Astrocyte of the cerebellum (primary cell): ENCODE measurements at regions not wholly inside any gene's neighbourhood (a gene's known extent, or its start where the extent isn't known, plus 50 kb on each side); places are given as distances from the start of the nearest gene placed in this dataset.

Experiments
- DNase-seq: peaks from one replicate; pipeline ENCODE4 v3.0.0-alpha.2; 2011; ENCODE audit warnings: low read depth
- H3K4me3 ChIP-seq: 2 replicates; pipeline ENCODE4 v1.5.1; 2011; ENCODE audit warnings: mild to moderate bottlenecking, low read depth, low read length, moderate library complexity
- CTCF ChIP-seq: IDR thresholded peaks from 2 replicates; pipeline ENCODE4 v1.5.1; 2012; ENCODE audit warnings: low read length, low read depth, moderate library complexity, mild to moderate bottlenecking; ENCODE audit errors: missing control alignments
- in situ Hi-C: cut with HindIII; loops from 2 replicates; pipeline ENCODE4 v1.10.0; 2017; ENCODE audit warnings: low sequenced_read_pairs

GRCh38 chr6:153702671-153703070 lies 336.4 kb upstream of the OPRM1 start:
- DNase-seq, result no peak
- in situ Hi-C loops, result no loop called here
- no peak for TF ChIP-seq CTCF
- H3K4me3 ChIP-seq, result no peak overlapping the region

- no peak overlapping the region for H3K4me3 ChIP-seq
- in situ Hi-C loops, result no loop called here
- TF ChIP-seq CTCF, result no peak
- DNase-seq, result no peak
Measured at GRCh38 chr6:153698637-153699036, 340.4 kb upstream of the OPRM1 start.

- in situ Hi-C loops, result no loop called here
- no peak for TF ChIP-seq CTCF
- no peak overlapping the region for H3K4me3 ChIP-seq
- no peak for DNase-seq
Measured at GRCh38 chr6:153698001-153698400, 341.0 kb upstream of the OPRM1 start.

- DNase-seq, result no peak
- no peak overlapping the region for H3K4me3 ChIP-seq
- in situ Hi-C loops, result no loop called here
- TF ChIP-seq CTCF, result no peak
Measured at GRCh38 chr6:153677522-153677921, 361.5 kb upstream of the OPRM1 start.

- no peak overlapping the region for H3K4me3 ChIP-seq
- in situ Hi-C loops, result no loop called here
- no peak for TF ChIP-seq CTCF
- no peak for DNase-seq
Measured at GRCh38 chr6:153673750-153674149, 365.3 kb upstream of the OPRM1 start.

- no peak overlapping the region for H3K4me3 ChIP-seq
- TF ChIP-seq CTCF, result no peak
- no peak for DNase-seq
- in situ Hi-C loops, result no loop called here
Measured at GRCh38 chr6:153673225-153673624, 365.8 kb upstream of the OPRM1 start.
